ENCODE measurements at regions not wholly inside any gene's neighbourhood (a gene's known extent, or its start where the extent isn't known, plus 50 kb on each side); places are given as distances from the start of the nearest gene placed in this dataset.

- no peak for TF ChIP-seq POLR2A (IDR thresholded peaks at IDR 0.05)
- TF ChIP-seq CTCF (IDR thresholded peaks at IDR 0.05): no peak
- no peak for TF ChIP-seq EP300 (IDR thresholded peaks at IDR 0.05)
- TF ChIP-seq POLR2AphosphoS5 (IDR thresholded peaks at IDR 0.05): no peak
These were observed 644.6 kb downstream of the PRR16 start for GRCh38 chr5:121108725-121109124.
